HCT116 (cell line): ENCODE measurements at regions not wholly inside any gene's neighbourhood (a gene's known extent, or its start where the extent isn't known, plus 50 kb on each side); places are given as distances from the start of the nearest gene placed in this dataset.

Experiments used
- ATAC-seq: fragments of 200-7000 bp; cut with Tn5 transposase; 2 replicates; pipeline ENCODE4 v1.9.1; 2020; ENCODE audit warnings: mild to moderate bottlenecking, moderate library complexity
- BruUV-seq: library from RNA; stranded (reverse); fragments of 400-500 nt; replicated peaks from 2 replicates; lab custom pipeline; 2021; lab: Mats Ljungman, UMichigan
- CTCF ChIA-PET: fragments of 300-600 bp; sonication (Branson Sonifier 250); formaldehyde crosslinking; loops from one replicate; lab custom pipeline; 2021; ENCODE audit warnings: antibody characterized with exemption; lab: Charles Lee
- POLR2A ChIA-PET: fragments of 300-600, 350-600 bp; sonication (Branson Sonifier 250); formaldehyde crosslinking; loops from one replicate; lab custom pipeline; 2021; ENCODE audit warnings: antibody characterized with exemption; lab: Charles Lee
- RAD21 ChIA-PET, 2 experiments: fragments of 300-600 bp; sonication (Branson Sonifier 250); formaldehyde crosslinking; loops; one replicate each; lab custom pipeline; 2023; ENCODE audit warnings: low total read pairs in 2 of 2; ENCODE audit not compliant: uncharacterized antibody in 2 of 2, unreplicated experiment in 2 of 2, low non-redundant PET in 1 of 2; lab: Charles Lee
- DNase-seq: peaks from one replicate; pipeline ENCODE4 v3.0.0-alpha.2; 2010; ENCODE audit warnings: low read depth, low spot score
- H2AFZ ChIP-seq: fragments of 200-600 bp; shearing (Covaris generic), sonication (generic); 2 replicates; pipeline ENCODE4 v1.6.1; 2017; ENCODE audit warnings: low read depth, mixed run types, mixed read lengths, antibody characterized with exemption, low read length; ENCODE audit not compliant: poor library complexity, severe bottlenecking
- H3K27ac ChIP-seq: 2 replicates; pipeline ENCODE4 v1.5.1; 2012; ENCODE audit warnings: low read depth, low read length
- H3K27me3 ChIP-seq: fragments of 200-600 bp; sonication (generic); 2 replicates; pipeline ENCODE4 v1.6.1; 2016; ENCODE audit warnings: mixed run types, low read length, mixed read lengths; ENCODE audit not compliant: insufficient read depth
- H3K36me3 ChIP-seq, 2 experiments: fragments of 200-500 bp in 1 of 2; fragments of 200-600 bp in 1 of 2; sonication (Bioruptor generic) in 1 of 2; sonication (generic) in 1 of 2; 2 replicates each; pipeline versions ENCODE4 v1.5.1 to v1.6.1; 2014 to 2016; ENCODE audit warnings: low read length in 2 of 2, inconsistent platforms in 1 of 2, mixed read lengths in 1 of 2, mixed run types in 1 of 2; ENCODE audit not compliant: insufficient read depth in 2 of 2, control insufficient read depth in 1 of 2
- H3K4me1 ChIP-seq, 2 experiments: fragments of 200-600 bp in 1 of 2; sonication (generic) in 1 of 2; 2 replicates each; pipeline versions ENCODE4 v1.5.1 to v1.6.1; 2012 to 2017; ENCODE audit warnings: low read length in 2 of 2, inconsistent platforms in 1 of 2, mild to moderate bottlenecking in 1 of 2, mixed read lengths in 1 of 2, mixed run types in 1 of 2, moderate library complexity in 1 of 2; ENCODE audit not compliant: insufficient read depth in 2 of 2, control insufficient read depth in 1 of 2
- H3K4me2 ChIP-seq: fragments of 200-600 bp; sonication (generic); 2 replicates; pipeline ENCODE4 v1.6.1; 2017; ENCODE audit warnings: mixed run types, low read length, mixed read lengths
- H3K4me3 ChIP-seq, 2 experiments: fragments of 200-600 bp in 1 of 2; sonication (generic) in 1 of 2; replicated peaks in 1 of 2; 2 replicates each; pipeline ENCODE4 v1.5.1; 2011 to 2016; ENCODE audit warnings: low read length in 2 of 2, control low read depth in 1 of 2, low read depth in 1 of 2, mild to moderate bottlenecking in 1 of 2, mixed read lengths in 1 of 2, mixed run types in 1 of 2
- H3K79me2 ChIP-seq: fragments of 200-600 bp; sonication (generic); 2 replicates; pipeline ENCODE4 v1.6.1; 2017; ENCODE audit warnings: mild to moderate bottlenecking, mixed run types, low read length, moderate library complexity, mixed read lengths; ENCODE audit not compliant: insufficient read depth
- H3K9ac ChIP-seq: fragments of 200-600 bp; sonication (generic); 2 replicates; pipeline ENCODE4 v1.6.1; 2016; ENCODE audit warnings: low read length, mixed read lengths
- H3K9me2 ChIP-seq: fragments of 200-600 bp; sonication (generic), shearing (Covaris generic); 2 replicates; pipeline ENCODE4 v1.6.1; 2017; ENCODE audit warnings: mixed run types, mild to moderate bottlenecking, moderate library complexity; ENCODE audit not compliant: insufficient read depth
- H3K9me3 ChIP-seq, 2 experiments: fragments of 200-500 bp in 1 of 2; fragments of 200-600 bp in 1 of 2; sonication (Bioruptor generic) in 1 of 2; sonication (generic) in 1 of 2; 2 replicates each; pipeline ENCODE4 v1.6.1; 2014 to 2017; ENCODE audit warnings: low read length in 2 of 2, mixed read lengths in 2 of 2, inconsistent platforms in 1 of 2, low read depth in 1 of 2, mild to moderate bottlenecking in 1 of 2, mixed run types in 1 of 2, moderate library complexity in 1 of 2; ENCODE audit not compliant: control insufficient read depth in 1 of 2, insufficient read depth in 1 of 2
- H4K20me1 ChIP-seq: fragments of 200-600 bp; sonication (generic), shearing (Covaris generic); 2 replicates; pipeline ENCODE4 v1.6.1; 2017; ENCODE audit warnings: mixed run types, mild to moderate bottlenecking, moderate library complexity; ENCODE audit not compliant: insufficient read depth
- CBX3 ChIP-seq: IDR thresholded peaks from 2 replicates; pipeline ENCODE4 v1.6.1; 2012; ENCODE audit warnings: low read depth
- CEBPB ChIP-seq: IDR thresholded peaks from 2 replicates; pipeline ENCODE4 v1.6.1; 2012; ENCODE audit warnings: low read depth
- EZH2phosphoT487 ChIP-seq: fragments of 200-600 bp; IDR thresholded peaks from 2 replicates; pipeline ENCODE4 v1.6.1; 2018; ENCODE audit warnings: antibody characterized with exemption, borderline replicate concordance
- FOSL1 ChIP-seq: IDR thresholded peaks from 2 replicates; pipeline ENCODE4 v1.6.1; 2012; ENCODE audit warnings: low read depth
- JUND ChIP-seq: IDR thresholded peaks from 2 replicates; pipeline ENCODE4 v1.6.1; 2012
- POLR2AphosphoS5 ChIP-seq: IDR thresholded peaks from 2 replicates; pipeline ENCODE4 v1.6.1; 2011; ENCODE audit warnings: mild to moderate bottlenecking, low read depth, low read length, moderate library complexity
- RAD21 ChIP-seq: IDR thresholded peaks from 2 replicates; pipeline ENCODE4 v1.6.1; 2012; ENCODE audit warnings: low read depth, mild to moderate bottlenecking
- SRF ChIP-seq: IDR thresholded peaks from 2 replicates; pipeline ENCODE4 v1.6.1; 2012; ENCODE audit warnings: low read depth
- TCF7L2 ChIP-seq: IDR thresholded peaks from 2 replicates; pipeline ENCODE4 v1.7.0; 2011; ENCODE audit warnings: borderline replicate concordance, inconsistent platforms; ENCODE audit not compliant: insufficient read depth, insufficient read length; ENCODE audit errors: extremely low read depth
- YY1 ChIP-seq: IDR thresholded peaks from 2 replicates; pipeline ENCODE4 v1.6.1; 2011; ENCODE audit warnings: low read length, low read depth, moderate library complexity, mild to moderate bottlenecking; ENCODE audit not compliant: insufficient replicate concordance; ENCODE audit errors: extremely low read depth
- ZNF274 ChIP-seq: fragments of 200-500 bp; sonication (Bioruptor generic); IDR thresholded peaks from 2 replicates; pipeline ENCODE4 v1.6.1; 2014; ENCODE audit warnings: mild to moderate bottlenecking, low read depth, low read length, inconsistent platforms
- intact Hi-C: fragments of 100-400 bp; cut with micrococcal nuclease; formaldehyde crosslinking; loops from 2 replicates; pipeline ENCODE4 v1.10.0; 2022
- TF ChIP-seq, protein P1 (sequence below), 3 experiments: fragments of 200-600 bp in 1 of 3; sonication (generic) in 1 of 3; IDR thresholded peaks in 2 of 3; conservative IDR thresholded peaks in 1 of 3; 2 replicates each; pipeline ENCODE4 v1.5.1; 2012 to 2017; ENCODE audit warnings: low read depth in 2 of 3, low read length in 2 of 3, antibody characterized with exemption in 1 of 3, borderline replicate concordance in 1 of 3, control low read depth in 1 of 3, mild to moderate bottlenecking in 1 of 3, mixed read lengths in 1 of 3, mixed run types in 1 of 3, moderate library complexity in 1 of 3; ENCODE audit not compliant: insufficient read depth in 1 of 3
- TF ChIP-seq, protein P2 (sequence below): IDR thresholded peaks from 2 replicates; pipeline ENCODE4 v1.6.1; 2012
- TF ChIP-seq, protein P3 (sequence below): IDR thresholded peaks from 2 replicates; pipeline ENCODE4 v1.6.1; 2012; ENCODE audit warnings: low read depth

DNA sequence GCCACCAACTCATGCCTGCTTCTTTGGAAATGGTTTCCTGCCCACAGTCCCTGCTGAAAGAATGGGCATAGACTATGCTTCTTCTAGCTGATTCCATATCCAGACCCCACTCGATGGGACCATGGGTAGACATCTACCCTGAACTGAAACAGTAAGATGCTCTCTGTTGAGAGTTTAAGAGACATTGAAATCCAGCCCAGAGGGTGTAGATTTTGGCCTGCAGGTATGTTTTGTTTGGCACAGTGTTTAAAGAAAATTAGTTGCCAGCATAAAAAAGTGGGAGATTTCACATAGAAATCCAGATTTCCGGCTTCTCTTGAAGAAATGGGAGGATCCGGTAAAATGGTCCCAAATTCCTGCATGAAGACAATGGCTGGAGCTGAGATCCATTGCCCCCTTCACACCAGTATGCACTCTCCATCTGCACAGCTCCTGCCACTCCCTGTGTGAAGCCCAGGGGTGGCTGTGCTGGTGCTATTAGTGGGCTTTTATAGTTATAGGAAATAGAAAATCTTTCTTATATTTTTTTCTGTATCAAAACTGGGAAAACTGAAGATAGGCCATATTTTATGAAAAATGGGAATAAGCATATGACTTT lies 218.1 kb downstream of the PTEN start:
- TF ChIP-seq JUND (no peak), ZNF274 (no peak), RAD21 (no peak), CEBPB (no peak), POLR2AphosphoS5 (no peak), FOSL1 (no peak), EZH2phosphoT487 (no peak), TCF7L2 (no peak), SRF (no peak), CBX3 (no peak), YY1 (no peak)
- TF ChIP-seq, protein P1, sequence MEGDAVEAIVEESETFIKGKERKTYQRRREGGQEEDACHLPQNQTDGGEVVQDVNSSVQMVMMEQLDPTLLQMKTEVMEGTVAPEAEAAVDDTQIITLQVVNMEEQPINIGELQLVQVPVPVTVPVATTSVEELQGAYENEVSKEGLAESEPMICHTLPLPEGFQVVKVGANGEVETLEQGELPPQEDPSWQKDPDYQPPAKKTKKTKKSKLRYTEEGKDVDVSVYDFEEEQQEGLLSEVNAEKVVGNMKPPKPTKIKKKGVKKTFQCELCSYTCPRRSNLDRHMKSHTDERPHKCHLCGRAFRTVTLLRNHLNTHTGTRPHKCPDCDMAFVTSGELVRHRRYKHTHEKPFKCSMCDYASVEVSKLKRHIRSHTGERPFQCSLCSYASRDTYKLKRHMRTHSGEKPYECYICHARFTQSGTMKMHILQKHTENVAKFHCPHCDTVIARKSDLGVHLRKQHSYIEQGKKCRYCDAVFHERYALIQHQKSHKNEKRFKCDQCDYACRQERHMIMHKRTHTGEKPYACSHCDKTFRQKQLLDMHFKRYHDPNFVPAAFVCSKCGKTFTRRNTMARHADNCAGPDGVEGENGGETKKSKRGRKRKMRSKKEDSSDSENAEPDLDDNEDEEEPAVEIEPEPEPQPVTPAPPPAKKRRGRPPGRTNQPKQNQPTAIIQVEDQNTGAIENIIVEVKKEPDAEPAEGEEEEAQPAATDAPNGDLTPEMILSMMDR (IDR thresholded peaks at IDR 0.05 in 2 of 3, conservative IDR thresholded peaks at IDR 0.05 in 1 of 3; ENCODE audit: borderline replicate concordance in 1 of 3, insufficient read depth in 1 of 3, low read depth in 2 of 3, low read length in 2 of 3) = no peak
- TF ChIP-seq, protein P2, sequence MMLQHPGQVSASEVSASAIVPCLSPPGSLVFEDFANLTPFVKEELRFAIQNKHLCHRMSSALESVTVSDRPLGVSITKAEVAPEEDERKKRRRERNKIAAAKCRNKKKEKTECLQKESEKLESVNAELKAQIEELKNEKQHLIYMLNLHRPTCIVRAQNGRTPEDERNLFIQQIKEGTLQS = no peak
- TF ChIP-seq, protein P3, sequence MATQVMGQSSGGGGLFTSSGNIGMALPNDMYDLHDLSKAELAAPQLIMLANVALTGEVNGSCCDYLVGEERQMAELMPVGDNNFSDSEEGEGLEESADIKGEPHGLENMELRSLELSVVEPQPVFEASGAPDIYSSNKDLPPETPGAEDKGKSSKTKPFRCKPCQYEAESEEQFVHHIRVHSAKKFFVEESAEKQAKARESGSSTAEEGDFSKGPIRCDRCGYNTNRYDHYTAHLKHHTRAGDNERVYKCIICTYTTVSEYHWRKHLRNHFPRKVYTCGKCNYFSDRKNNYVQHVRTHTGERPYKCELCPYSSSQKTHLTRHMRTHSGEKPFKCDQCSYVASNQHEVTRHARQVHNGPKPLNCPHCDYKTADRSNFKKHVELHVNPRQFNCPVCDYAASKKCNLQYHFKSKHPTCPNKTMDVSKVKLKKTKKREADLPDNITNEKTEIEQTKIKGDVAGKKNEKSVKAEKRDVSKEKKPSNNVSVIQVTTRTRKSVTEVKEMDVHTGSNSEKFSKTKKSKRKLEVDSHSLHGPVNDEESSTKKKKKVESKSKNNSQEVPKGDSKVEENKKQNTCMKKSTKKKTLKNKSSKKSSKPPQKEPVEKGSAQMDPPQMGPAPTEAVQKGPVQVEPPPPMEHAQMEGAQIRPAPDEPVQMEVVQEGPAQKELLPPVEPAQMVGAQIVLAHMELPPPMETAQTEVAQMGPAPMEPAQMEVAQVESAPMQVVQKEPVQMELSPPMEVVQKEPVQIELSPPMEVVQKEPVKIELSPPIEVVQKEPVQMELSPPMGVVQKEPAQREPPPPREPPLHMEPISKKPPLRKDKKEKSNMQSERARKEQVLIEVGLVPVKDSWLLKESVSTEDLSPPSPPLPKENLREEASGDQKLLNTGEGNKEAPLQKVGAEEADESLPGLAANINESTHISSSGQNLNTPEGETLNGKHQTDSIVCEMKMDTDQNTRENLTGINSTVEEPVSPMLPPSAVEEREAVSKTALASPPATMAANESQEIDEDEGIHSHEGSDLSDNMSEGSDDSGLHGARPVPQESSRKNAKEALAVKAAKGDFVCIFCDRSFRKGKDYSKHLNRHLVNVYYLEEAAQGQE = no peak
- Histone ChIP-seq H2AFZ (no peak overlapping the region), H3K4me1 (peaks cover 5 to 8% of the 10 kb centered on the region in 2 experiments; a peak in 2 of 4 replicates), H3K4me2 (no peak overlapping the region), H3K36me3 (no peaks in the 10 kb centered on the region), H3K27ac (no peak overlapping the region), H3K4me3 (no peak overlapping the region), H4K20me1 (no peaks in the 10 kb centered on the region), H3K9me2 (no peaks in the 10 kb centered on the region), H3K27me3 (no peaks in the 10 kb centered on the region), H3K9me3 (no peaks in the 10 kb centered on the region), H3K79me2 (no peaks in the 10 kb centered on the region), H3K9ac (no peak overlapping the region)
- DNase-seq (no peak), ATAC-seq (no peak)
- BruUV-seq = no TSS peak
- ChIA-PET CTCF (no interaction called here), POLR2A (no interaction called here), RAD21 (no interaction called here)
- intact Hi-C loops = no loop called here
